Panc1 (cell line): ENCODE measurements at regions not wholly inside any gene's neighbourhood (a gene's known extent, or its start where the extent isn't known, plus 50 kb on each side); places are given as distances from the start of the nearest gene placed in this dataset.

Source experiments
- POLR2AphosphoS5 ChIP-seq: IDR thresholded peaks from 2 replicates; pipeline ENCODE4 v1.6.1; 2012; ENCODE audit warnings: mild to moderate bottlenecking, low read depth, low read length, moderate library complexity
- SIN3A ChIP-seq: IDR thresholded peaks from 2 replicates; pipeline ENCODE4 v1.6.1; 2012; ENCODE audit warnings: low read depth, mild to moderate bottlenecking, low read length, moderate library complexity, borderline replicate concordance; ENCODE audit not compliant: insufficient read depth
- TCF7L2 ChIP-seq: IDR thresholded peaks from 2 replicates; pipeline ENCODE4 v1.6.1; 2011; ENCODE audit warnings: mild to moderate bottlenecking, low read depth, low read length, inconsistent platforms
- TF ChIP-seq, protein P1 (sequence below): fragments of 450-650 bp; IDR thresholded peaks from 2 replicates; pipeline ENCODE4 v1.5.1; 2017; ENCODE audit warnings: mild to moderate bottlenecking
- TF ChIP-seq, protein P2 (sequence below), 2 experiments: IDR thresholded peaks; 2 replicates each; pipeline ENCODE4 v1.6.1; 2011 to 2012; ENCODE audit warnings: low read depth in 2 of 2, control low read depth in 1 of 2, low read length in 1 of 2, mild to moderate bottlenecking in 1 of 2, moderate library complexity in 1 of 2; ENCODE audit not compliant: insufficient read depth in 1 of 2

DNA sequence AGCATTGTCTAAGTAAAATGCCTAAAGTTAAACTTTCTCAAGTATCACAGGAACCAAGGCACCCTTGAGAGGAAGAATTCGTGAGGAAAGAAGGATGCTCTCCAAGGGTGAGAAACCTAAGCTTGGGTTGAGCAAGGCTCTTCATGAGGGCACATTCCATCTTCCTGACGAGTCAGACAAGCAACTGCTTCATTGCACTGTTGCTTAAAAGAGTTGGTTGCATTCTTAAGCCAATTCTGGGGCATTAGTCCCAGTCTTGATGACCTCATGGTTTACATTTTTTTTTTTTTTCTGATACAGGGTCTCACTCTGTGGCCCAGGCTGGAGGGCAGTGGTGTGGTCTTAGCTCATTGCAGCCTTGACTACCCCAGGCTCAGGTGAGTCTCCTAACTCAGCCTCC, 237.5 kb downstream of the ACTR3 start:
- TF ChIP-seq, protein P1, sequence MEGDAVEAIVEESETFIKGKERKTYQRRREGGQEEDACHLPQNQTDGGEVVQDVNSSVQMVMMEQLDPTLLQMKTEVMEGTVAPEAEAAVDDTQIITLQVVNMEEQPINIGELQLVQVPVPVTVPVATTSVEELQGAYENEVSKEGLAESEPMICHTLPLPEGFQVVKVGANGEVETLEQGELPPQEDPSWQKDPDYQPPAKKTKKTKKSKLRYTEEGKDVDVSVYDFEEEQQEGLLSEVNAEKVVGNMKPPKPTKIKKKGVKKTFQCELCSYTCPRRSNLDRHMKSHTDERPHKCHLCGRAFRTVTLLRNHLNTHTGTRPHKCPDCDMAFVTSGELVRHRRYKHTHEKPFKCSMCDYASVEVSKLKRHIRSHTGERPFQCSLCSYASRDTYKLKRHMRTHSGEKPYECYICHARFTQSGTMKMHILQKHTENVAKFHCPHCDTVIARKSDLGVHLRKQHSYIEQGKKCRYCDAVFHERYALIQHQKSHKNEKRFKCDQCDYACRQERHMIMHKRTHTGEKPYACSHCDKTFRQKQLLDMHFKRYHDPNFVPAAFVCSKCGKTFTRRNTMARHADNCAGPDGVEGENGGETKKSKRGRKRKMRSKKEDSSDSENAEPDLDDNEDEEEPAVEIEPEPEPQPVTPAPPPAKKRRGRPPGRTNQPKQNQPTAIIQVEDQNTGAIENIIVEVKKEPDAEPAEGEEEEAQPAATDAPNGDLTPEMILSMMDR = no peak
- TF ChIP-seq POLR2AphosphoS5 (no peak), TCF7L2 (no peak), SIN3A (no peak)
- TF ChIP-seq, protein P2, sequence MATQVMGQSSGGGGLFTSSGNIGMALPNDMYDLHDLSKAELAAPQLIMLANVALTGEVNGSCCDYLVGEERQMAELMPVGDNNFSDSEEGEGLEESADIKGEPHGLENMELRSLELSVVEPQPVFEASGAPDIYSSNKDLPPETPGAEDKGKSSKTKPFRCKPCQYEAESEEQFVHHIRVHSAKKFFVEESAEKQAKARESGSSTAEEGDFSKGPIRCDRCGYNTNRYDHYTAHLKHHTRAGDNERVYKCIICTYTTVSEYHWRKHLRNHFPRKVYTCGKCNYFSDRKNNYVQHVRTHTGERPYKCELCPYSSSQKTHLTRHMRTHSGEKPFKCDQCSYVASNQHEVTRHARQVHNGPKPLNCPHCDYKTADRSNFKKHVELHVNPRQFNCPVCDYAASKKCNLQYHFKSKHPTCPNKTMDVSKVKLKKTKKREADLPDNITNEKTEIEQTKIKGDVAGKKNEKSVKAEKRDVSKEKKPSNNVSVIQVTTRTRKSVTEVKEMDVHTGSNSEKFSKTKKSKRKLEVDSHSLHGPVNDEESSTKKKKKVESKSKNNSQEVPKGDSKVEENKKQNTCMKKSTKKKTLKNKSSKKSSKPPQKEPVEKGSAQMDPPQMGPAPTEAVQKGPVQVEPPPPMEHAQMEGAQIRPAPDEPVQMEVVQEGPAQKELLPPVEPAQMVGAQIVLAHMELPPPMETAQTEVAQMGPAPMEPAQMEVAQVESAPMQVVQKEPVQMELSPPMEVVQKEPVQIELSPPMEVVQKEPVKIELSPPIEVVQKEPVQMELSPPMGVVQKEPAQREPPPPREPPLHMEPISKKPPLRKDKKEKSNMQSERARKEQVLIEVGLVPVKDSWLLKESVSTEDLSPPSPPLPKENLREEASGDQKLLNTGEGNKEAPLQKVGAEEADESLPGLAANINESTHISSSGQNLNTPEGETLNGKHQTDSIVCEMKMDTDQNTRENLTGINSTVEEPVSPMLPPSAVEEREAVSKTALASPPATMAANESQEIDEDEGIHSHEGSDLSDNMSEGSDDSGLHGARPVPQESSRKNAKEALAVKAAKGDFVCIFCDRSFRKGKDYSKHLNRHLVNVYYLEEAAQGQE (IDR thresholded peaks at IDR 0.05; ENCODE audit: insufficient read depth in 1 of 2, low read depth in 2 of 2, low read length in 1 of 2) = no peak
